Nucleus accumbens (tissue), 56 donors: ENCODE measurements at regions not wholly inside any gene's neighbourhood (a gene's known extent, or its start where the extent isn't known, plus 50 kb on each side); places are given as distances from the start of the nearest gene placed in this dataset.

Experiments used
- DNase-seq, 56 donors: peaks; one replicate each; lab custom pipeline; 2025; lab: John Stamatoyannopoulos, UW

DNA sequence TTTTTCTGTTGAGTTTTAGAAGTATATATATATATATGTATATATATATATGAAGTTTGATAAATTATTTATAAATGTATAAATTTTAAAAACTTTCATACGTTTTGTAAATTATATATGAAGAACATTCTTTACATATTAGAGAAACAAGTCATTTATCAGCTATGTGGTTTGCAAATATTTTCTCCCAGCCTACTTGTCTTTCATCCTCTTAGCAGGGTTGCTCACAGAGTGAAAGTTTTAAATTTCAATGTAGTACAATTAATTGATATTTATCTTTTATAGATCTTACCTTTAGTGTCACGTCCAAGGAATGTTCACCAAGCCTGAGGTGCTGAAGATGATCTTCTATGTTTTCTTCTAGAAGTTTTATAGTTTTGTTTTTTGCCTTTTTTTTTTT, 78.3 kb upstream of the HS6ST1 start:
- no peak for DNase-seq

DNA sequence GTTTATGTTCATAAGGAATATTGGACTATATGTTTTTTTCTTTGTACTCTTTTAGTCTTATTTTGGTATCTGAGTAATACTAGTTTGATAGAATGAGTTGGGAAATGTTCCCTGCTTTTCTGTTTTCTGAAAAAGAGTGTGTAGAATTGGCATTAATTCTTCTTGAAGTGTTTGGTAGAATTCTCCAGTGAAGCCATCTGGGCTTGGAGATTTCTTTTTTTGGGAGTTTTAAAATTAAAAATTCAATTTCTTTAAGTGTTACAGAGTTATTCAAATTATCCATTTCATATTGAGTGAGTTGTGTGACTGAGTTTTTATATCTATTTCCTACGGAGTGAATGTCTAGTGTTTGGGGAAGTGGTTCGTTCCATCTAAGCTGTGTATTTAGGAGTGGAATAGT, 80.6 kb upstream of the HS6ST1 start:
- no peak for DNase-seq

DNA sequence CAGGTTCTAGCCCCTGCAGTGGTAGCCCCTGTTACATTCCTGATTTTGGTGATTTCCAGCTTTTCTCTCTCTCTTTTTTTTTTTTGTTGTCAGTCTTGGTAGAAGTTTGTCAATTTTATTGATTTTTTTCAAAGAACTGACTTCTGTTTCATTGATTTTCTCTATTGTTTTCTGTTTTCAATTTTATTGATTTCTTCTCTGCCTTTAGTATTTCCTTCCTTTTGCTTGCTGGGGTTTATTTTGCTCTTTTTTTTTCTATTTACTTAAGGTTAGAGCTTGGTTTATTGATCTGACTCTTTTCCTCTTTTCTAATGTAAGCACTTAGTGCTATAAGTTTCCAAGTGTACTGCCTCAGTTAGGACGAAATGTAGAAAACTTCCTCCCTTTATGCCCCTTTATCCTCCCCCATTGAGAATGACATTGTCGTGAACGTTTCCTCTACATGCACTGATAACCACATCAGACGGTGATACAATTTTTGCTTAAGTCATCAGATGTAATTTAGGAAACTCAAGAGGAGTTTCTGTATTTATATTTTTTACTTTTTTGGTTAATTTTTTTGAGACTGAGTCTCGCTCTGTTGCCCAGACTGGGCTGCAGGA, 81.1 kb upstream of the HS6ST1 start:
- DNase-seq = no peak

DNA sequence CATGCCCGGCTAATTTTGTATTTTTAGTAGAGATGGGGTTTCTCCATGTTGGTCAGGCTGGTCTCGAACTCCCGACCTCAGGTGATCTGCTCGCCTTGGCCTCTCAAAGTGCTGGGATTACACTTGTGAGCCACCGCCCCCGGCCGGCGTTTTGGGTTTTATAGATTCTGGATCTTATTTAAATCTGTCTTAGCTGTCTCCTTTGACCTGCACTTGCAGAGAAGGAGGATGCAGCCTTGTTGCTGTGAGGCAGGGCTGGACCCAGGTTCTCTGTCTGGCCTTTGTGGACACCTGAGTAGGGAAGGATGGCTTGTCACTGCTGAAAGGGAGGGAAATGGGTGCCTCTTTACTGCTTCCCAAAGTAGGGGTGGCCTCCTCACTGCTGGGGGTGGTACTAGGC, 83.0 kb upstream of the HS6ST1 start:
- no peak for DNase-seq

DNA sequence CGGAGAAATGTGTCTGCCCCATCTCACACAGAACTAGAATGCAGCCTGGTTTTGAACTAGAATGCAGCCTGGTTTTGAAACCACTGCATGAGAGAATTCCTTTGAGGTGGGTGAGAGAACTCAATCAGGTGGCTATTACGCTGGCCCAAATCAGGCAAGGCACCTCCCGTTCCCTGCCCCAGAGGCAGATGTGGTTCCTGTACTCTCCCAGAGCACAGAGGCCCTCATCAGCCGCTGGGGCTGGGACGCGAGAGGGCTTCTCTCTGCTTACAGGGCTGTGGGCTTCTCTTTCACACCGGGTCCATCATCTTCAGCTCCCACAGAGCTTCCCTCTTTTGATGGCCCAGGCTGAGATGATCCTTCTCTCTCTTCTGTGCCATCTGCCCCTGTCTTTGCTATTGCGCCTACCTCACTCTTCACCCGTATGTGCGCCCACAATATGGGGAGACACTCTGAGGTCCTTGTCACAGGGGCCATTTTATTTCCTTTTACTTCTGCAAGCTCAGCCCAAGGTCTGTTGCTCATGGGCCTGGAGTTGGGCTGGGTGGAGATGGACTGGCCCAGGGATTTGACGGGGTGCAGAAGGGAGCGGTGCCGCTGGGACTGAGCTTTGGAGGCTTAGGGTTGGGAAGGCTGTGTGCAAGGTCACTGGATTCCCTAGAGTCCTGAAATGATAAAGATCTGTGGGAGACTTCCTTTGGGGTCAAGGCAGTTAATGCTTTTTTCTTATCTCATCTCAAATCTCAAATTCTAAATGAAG, 84.4 kb upstream of the HS6ST1 start:
- no peak for DNase-seq

DNA sequence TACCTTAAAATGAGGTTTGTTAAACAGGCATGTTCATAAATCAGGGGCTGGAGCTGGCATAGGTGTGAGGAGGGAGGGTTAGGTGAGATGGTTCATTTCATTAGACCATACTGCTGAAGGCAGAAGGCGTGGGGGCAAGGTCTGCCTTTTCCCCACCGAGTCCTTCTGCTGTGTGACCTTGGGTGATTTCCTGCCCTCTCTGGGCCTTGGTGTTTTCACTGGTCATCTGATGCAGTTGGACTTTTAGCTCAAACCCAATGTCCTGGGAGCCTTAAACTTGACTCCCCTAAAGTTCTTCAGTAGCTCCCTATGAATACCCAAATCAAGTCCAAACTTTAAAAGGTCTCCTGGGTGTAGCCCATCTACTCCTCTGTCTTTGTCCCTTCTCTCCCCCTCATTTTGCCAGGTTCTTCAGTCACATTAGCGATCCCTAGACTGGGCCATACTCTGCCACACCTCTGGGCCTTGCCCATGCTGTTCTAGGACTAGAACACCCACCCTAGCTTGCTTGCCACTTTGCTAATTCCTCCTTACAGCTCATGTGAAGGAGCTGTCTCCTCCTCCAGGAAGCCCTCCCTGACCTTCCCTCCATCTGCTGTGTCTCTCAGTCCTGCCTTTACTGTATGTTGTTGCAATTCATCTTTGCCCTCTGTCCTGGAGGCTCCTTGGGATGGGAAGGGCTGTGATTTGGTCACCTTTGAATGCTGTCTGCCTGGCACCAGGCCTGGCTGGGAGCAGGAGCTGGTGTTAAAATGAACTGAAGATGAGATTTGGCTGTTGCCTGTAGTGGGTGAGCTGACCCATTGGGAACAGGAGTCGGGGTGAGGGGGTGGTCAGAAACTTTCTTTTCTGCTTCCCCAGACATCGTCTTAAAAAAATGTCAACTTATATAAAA, 85.4 kb upstream of the HS6ST1 start:
- no peak for DNase-seq

DNA sequence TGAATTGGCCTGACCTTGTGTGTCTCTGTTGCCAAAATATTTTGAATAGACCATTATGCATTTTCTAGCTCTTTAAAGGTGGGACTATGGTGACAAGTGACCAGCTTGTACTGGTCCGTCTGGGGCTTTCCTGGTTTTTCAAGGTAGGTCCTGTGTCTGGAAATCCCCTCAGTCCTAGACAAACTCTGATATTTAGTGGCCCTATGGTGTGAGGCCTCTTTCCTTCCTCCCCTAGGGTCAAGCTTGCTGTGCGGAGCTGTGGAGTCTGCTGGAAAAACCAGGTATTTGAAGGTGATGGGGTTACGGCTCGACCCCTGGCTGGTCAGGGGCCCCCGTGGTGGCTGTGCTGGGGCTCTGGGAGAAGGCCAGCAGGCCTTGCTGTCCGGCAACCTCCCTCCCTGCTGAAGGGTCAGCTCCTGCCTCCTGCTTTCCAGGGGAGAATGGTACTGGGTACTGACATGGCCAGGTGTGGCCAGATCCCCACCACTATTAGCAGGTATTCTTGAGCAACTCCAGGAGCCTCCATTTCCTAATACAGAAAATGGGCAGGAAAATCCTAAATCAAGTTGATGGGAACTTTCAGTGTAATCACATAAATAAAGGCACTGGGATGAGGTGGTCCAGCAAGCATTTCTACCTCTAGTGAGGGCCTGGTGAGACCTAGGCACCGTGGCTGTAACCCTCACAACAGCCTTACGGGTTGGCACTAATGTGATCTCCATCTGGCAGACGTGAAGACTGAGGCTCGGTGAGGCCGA, 86.2 kb upstream of the HS6ST1 start:
- no peak for DNase-seq

DNA sequence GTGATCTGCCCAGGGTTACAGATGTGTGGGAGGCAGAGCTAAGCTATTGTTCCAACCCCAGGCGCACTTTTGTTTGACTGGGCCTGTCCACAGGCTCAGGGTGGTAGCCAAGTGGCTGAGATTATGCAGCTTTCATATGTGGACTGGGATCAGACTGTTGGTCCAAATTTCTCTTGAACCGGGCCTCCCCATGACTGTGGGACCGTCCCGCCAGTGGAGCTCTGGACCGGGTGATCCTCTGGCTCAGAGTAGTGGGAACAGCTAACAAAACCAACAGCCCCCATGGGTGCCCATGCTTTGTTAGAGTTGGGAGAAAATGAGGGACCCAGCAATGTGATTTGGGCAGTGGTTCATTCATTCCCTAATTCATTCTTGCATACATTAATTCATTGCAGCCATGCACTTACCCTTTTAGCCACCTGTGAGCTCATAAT, 86.8 kb upstream of the HS6ST1 start:
- no peak for DNase-seq

DNA sequence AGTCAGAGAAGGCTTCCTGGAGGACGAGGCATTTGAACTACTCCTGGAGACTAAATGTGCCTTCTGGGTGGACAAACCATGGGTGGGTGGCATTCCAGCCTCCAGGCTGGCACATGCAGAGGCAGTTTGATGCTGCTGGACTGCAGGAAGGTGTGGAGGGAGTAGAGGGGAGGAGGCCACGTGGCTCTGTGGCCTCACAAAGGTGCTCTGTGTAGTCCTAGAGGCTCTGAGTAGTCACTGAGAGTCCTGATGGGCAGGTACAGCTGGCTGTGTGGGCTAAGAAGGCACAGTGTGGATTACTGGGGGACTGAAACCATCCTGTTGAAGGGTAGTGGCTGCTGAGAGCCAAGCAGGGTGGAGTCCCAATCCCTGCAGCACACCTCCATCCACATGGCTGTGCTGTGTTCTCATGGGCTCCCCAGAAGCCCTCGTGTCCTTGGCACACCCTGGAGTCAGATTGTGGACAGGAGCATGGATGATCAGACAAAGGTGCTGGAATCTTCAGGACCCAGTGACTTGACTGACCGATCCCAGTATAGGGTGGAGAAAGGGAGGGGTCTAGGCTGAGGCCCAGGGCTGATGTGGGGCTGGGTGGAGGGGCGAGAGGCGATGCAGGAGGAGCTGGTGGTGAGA, 87.4 kb upstream of the HS6ST1 start:
- DNase-seq = no peak

DNA sequence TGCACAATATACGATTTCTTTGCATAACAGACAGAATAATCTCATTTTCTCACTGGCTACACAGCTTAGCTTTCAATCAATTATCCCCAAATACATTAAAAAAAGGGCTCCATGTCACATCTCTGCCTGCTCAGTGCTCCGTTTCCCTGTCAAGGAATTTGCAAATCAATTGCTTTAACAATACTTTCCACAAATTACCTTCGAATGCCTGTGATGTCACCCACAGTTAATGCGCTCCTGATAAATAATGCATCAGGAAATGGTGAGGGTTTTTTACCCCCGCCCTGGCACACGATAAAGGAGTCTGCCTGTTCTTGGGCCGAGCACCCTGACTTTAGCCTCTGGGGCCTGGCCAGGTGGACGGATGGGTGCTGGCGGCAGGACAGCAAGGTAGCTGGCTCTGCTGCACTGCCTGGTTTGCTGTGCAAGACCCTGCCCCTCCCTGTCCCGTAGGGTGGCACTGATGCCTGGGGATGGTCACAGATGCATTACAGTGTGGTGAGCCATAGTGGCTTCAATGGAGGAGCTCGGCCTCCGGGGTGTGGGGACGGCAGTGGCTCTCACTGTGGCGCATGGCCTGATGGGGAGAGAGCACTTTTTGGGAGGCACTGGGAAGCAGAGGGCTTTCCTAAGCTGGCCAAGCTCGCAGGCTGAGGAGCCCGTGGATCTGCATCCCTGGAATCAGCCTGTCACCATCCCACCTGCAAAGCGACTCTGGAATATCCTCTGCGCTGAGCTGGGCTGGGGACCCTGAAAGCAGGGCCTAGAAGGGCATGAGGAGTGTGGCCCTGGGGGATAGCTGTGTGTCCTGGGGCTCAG, 88.3 kb upstream of the HS6ST1 start:
- no peak for DNase-seq

DNA sequence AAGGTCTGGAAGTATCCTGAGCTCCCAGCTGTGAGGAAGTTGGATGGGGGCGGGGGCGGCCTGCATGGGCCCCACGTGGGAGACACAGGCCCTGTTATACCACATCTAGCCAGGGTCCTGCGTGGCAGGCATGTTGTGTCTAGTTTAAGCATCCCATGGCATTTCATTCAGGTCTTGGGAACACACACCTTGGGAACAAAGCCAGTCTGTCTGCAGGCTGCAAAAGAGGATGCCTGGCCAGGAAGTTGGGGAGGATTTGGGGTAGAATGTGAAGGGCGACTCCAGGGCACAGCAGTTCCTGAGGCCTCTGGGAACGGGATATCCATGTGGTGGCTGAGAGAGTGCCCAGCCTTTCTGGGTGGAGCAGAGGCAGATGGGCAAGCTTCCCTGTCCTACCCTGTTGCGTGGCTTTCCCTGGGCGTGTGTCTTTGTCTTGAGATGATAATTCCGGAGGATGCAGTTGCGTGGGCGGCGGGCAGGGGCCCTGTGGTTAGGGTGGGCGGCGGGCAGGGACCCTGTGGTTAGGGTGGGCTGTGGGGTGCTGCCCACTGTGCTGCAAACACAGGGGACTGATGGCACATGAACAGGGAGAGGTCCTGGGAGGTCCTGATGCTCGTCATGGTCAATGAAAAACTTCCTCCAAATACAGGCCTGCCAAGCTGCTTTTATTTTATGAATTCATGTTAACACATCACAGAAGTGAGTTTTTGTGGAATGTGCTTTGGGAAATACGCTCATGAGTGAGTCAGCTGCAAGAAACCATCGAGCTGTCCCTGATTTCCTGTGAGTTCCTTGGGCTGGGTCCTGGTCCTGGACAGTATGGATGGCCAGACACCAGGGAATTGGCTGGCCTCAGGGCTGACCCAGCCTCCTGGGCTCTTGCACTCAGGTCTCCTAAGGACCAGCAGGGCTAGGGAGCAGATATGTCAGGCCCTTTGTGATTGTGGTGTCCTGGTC, 90.0 kb upstream of the HS6ST1 start:
- DNase-seq = no peak

DNA sequence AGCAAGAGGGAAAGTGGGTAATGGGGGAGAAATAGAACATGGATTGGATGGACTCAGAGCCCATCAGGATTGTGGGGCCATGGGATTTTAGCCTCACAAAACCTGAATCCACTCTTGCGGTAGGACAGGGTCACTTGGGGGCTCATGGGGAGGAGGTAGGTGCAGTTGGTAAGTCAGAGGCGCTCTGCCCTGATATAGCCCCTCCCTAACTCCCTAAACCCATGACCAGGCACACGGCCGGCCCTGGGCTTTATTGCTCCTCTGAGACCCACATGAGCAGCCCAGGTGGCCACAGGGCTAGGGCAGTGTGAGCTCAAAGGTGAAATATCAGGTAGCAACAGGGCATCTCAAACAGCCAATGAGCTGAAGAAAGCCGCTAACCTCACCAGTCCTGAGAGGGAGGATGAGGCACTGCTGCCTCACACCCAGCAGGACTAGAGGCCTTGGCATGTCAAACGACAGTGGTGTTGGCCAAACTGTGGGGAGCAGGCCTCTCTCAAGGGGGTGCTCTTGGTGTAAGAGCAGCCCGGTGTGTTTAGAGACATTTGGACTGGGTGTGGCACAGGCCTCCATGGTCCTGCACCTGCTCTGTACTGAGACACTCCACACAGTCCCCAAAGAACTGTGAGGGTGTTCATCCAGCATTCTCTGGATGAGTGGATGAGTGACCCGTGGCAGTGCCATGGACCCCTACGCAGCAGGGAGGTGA, 90.8 kb upstream of the HS6ST1 start:
- DNase-seq = no peak

DNA sequence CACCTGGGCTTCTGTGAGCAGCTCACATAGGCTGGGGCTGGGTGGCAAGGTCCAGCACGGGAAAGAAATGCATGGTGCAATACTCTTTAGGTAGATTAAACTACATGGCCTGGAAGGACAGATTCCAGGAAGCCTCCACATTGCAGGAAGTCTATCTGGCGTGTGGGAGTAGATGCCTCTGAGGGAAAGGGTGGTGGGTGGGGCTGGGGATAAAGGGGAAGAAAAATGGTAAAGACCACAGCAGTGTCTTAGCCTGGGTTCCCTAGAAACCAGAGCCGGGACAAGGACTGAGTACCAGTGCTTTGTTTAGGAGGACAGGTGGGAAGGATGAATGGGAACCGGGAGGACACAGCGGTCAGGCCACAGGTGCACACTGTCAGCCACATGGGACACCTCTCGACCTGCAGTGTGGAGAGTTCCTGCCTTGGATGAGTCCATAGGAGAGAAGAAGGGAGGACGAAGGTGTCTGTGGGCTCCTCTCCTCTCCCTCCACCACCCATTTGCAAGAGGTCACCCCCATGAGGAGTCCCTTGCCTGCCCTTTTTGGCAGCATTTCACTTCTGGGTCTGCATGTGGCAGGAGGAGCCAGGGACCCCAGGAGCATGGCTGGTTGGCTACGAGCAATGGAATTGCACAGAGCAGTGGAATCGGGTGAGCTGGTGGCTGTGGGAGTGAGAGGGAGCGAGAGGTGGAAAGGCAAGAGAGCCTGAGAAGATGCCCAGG, 91.5 kb upstream of the HS6ST1 start:
- no peak for DNase-seq

DNA sequence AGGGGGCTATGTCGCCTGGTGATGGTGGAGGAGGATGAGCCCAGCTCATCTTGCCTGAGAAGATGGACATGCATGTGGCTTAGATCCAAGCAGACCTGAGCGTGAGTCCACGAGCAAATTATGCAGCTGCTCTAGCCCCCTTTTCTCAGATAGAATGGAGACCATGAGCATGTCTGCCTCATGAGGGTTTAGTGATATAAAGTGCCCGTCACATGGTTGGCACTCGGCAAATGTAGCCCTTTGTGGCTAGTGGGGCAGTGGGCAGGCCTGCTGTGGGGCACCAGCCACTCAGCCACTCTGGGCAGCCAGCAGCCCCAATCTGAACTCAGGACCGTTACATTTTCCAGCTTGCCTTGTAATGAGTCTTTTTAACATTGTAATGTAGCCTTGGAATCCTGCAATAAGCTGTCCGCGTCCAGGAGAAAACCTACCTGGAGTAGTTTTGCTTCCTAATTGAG, 92.1 kb upstream of the HS6ST1 start:
- no peak for DNase-seq

DNA sequence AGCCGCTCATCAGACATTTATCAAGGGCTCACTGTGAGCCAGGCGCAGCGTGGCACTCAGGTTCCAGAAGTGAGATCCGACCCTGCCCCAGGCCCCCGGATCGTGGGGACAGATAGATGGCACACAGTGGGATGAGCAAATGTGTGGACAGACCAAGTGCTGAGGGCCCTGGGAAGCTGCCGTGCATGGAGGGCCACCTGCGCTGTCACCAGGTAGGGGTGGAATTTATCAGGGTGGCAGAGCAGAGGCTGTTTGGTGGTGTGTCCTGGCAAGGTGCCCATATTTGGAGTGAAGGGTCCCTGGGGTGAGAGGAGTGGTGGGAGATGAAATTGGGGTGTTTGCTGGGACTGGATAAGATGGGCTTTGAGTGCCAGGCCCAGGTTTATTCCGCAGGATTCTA, 92.8 kb upstream of the HS6ST1 start:
- DNase-seq = no peak

DNA sequence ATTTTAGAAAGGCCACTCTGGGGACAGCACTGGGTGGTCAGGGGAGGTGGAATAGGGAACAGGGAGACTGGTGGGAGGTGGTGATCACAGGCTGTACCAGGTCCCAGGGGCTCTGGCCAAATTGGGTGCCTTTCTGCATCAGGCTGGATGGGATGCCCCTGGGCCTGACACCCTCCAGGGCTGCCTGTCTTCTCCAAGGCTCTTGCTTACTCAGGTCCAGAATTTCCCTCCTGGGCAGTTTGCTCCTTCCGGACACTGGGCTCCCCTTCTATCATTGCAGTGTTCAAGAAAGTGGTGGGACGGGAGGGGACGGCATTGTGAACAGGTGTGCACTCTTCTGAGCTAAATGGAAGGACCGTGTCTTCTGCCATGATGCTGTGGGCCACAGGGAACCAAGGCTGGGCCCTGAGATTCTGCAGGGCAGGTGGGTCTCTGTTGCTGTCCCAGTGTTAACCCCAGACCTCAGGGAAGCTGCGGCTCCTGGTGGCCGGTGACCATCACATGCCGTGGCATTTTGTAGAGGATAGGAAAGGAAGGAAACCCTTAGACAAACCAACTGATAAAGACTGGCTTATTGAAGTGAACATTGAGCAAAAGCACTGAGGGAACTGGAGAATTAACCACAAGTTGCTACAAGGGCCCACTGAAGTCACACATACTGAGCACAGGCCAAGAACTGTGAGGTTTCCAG, 93.7 kb upstream of the HS6ST1 start:
- DNase-seq = no peak
